ENCODE measurements at regions not wholly inside any gene's neighbourhood (a gene's known extent, or its start where the extent isn't known, plus 50 kb on each side); places are given as distances from the start of the nearest gene placed in this dataset.

- TF ChIP-seq REST (IDR thresholded peaks at IDR 0.05; ENCODE audit: low read depth) (no peak), ZBTB33 (IDR thresholded peaks at IDR 0.05; ENCODE audit: extremely low read depth, insufficient replicate concordance, low read length) (no peak), ELF1 (IDR thresholded peaks at IDR 0.05; ENCODE audit: borderline replicate concordance, low read depth) (no peak)
These were observed 333.9 kb downstream of the PDHA2 start (continued) for GRCh38 chr4:96173756-96174155.

GRCh38 chr4:96175871-96176270 is 336.0 kb downstream of the PDHA2 start:
- DNase-seq (ENCODE audit: low read depth, low spot score): no peak
- Histone ChIP-seq H3K4me3 (replicated peaks in 1 of 2; ENCODE audit: low read depth in 1 of 2, low read length in 2 of 2) (no peak overlapping the region), H3K4me2 (ENCODE audit: low read length) (no peak overlapping the region), H3K9me3 (ENCODE audit: control insufficient read depth in 1 of 2, insufficient read depth in 1 of 2, low read depth in 1 of 2, low read length in 2 of 2) (no peaks in the 10 kb centered on the region), H3K27me3 (ENCODE audit: insufficient read depth, low read length) (no peaks in the 10 kb centered on the region), H3K79me2 (ENCODE audit: insufficient read depth, low read length) (no peaks in the 10 kb centered on the region), H3K9me2 (ENCODE audit: insufficient read depth) (0 out of 2 replicates have a peak, but pooled peaks cover 3% of the 10 kb centered on the region), H3K27ac (ENCODE audit: low read depth, low read length) (no peak overlapping the region), H3K36me3 (ENCODE audit: control insufficient read depth in 1 of 2, insufficient read depth in 2 of 2, low read length in 2 of 2) (no peaks in the 10 kb centered on the region), H4K20me1 (ENCODE audit: insufficient read depth) (no peaks in the 10 kb centered on the region), H3K9ac (ENCODE audit: low read length) (no peak overlapping the region), H2AFZ (ENCODE audit: low read depth, low read length, poor library complexity, severe bottlenecking) (peak overlapping the region; percentile 13), H3K4me1 (ENCODE audit: control insufficient read depth in 1 of 2, insufficient read depth in 2 of 2, low read length in 2 of 2) (no peaks in the 10 kb centered on the region)
- no peak for ATAC-seq
- RAD21 ChIA-PET (ENCODE audit: low non-redundant PET in 1 of 2, low total read pairs in 2 of 2, uncharacterized antibody in 2 of 2, unreplicated experiment in 2 of 2): no interaction called here
- no TSS peak for BruUV-seq (replicated peaks)
- no peak for TF ChIP-seq ZBTB33 (IDR thresholded peaks at IDR 0.05; ENCODE audit: extremely low read depth, insufficient replicate concordance, low read length)
- no peak for TF ChIP-seq CBX3 (IDR thresholded peaks at IDR 0.05; ENCODE audit: low read depth)
- no peak for TF ChIP-seq EZH2phosphoT487 (IDR thresholded peaks at IDR 0.05; ENCODE audit: borderline replicate concordance)
- no peak for TF ChIP-seq SRF (IDR thresholded peaks at IDR 0.05; ENCODE audit: low read depth)
- TF ChIP-seq YY1 (IDR thresholded peaks at IDR 0.05; ENCODE audit: extremely low read depth, insufficient replicate concordance, low read depth, low read length): no peak
- TF ChIP-seq SIN3A (IDR thresholded peaks at IDR 0.05; ENCODE audit: low read depth): no peak
- TF ChIP-seq EGR1 (IDR thresholded peaks at IDR 0.05; ENCODE audit: low read depth): no peak
- no peak for TF ChIP-seq CEBPB (IDR thresholded peaks at IDR 0.05; ENCODE audit: low read depth)
- no peak for TF ChIP-seq JUND (IDR thresholded peaks at IDR 0.05)
- no peak for TF ChIP-seq ATF3 (IDR thresholded peaks at IDR 0.05)
- intact Hi-C loops (cut with micrococcal nuclease): no loop called here
- CTCF ChIA-PET: no interaction called here
- POLR2A ChIA-PET: no interaction called here
